DND-41 (cell line): ENCODE measurements at regions not wholly inside any gene's neighbourhood (a gene's known extent, or its start where the extent isn't known, plus 50 kb on each side); places are given as distances from the start of the nearest gene placed in this dataset.

ENCODE experiments used
- ATAC-seq: fragments of 200-7000 bp; cut with Tn5 transposase; 3 replicates; pipeline ENCODE4 v1.9.1; 2021; ENCODE audit warnings: low read depth; ENCODE audit not compliant: insufficient read depth
- DNase-seq: peaks from one replicate; pipeline ENCODE4 v3.0.0-alpha.2; 2020
- H2AFZ ChIP-seq: 2 replicates; pipeline ENCODE4 v1.6.0; 2012; ENCODE audit warnings: low read depth, low read length
- H3K27ac ChIP-seq: 2 replicates; pipeline ENCODE4 v1.5.1; 2012; ENCODE audit warnings: low read length, inconsistent platforms
- H3K27me3 ChIP-seq: fragments of 200-600 bp; sonication (generic); 2 replicates; pipeline ENCODE4 v1.6.0; 2012; ENCODE audit warnings: low read length, mild to moderate bottlenecking, inconsistent platforms; ENCODE audit not compliant: insufficient read depth, poor library complexity
- H3K36me3 ChIP-seq: 2 replicates; pipeline ENCODE4 v1.5.1; 2012; ENCODE audit warnings: low read length, inconsistent platforms; ENCODE audit not compliant: insufficient read depth
- H3K4me1 ChIP-seq: 2 replicates; pipeline ENCODE4 v1.5.1; 2012; ENCODE audit warnings: mild to moderate bottlenecking, low read length; ENCODE audit not compliant: insufficient read depth
- H3K4me2 ChIP-seq: 2 replicates; pipeline ENCODE4 v1.6.0; 2012; ENCODE audit warnings: mild to moderate bottlenecking, moderate library complexity, low read length, inconsistent platforms; ENCODE audit not compliant: insufficient read depth
- H3K4me3 ChIP-seq, 2 experiments: fragments of 200-600 bp in 1 of 2; shearing (Covaris generic) in 1 of 2; 2 replicates each; pipeline ENCODE4 v1.5.1; 2012 to 2016; ENCODE audit warnings: inconsistent platforms in 2 of 2, low read length in 2 of 2, mild to moderate bottlenecking in 2 of 2, low read depth in 1 of 2, moderate library complexity in 1 of 2
- H3K79me2 ChIP-seq: 2 replicates; pipeline ENCODE4 v1.6.0; 2012; ENCODE audit warnings: low read length, inconsistent platforms; ENCODE audit not compliant: insufficient read depth
- H3K9ac ChIP-seq: 2 replicates; pipeline ENCODE4 v1.6.0; 2012; ENCODE audit warnings: low read depth, mild to moderate bottlenecking, inconsistent platforms, low read length, moderate library complexity
- H3K9me3 ChIP-seq: 2 replicates; pipeline ENCODE4 v1.5.1; 2012; ENCODE audit warnings: low read length, moderate library complexity, mild to moderate bottlenecking, inconsistent platforms; ENCODE audit not compliant: insufficient read depth, severe bottlenecking
- H4K20me1 ChIP-seq: 2 replicates; pipeline ENCODE4 v1.6.0; 2012; ENCODE audit warnings: low read length; ENCODE audit not compliant: insufficient read depth
- EZH2 ChIP-seq: IDR thresholded peaks from 3 replicates; pipeline ENCODE4 v1.6.1; 2012; ENCODE audit warnings: borderline replicate concordance, low read depth, mild to moderate bottlenecking, moderate library complexity, low read length, inconsistent platforms; ENCODE audit not compliant: severe bottlenecking
- TF ChIP-seq, protein P1 (sequence below): IDR thresholded peaks from 2 replicates; pipeline ENCODE4 v1.5.1; 2012; ENCODE audit warnings: borderline replicate concordance, low read length, moderate library complexity, mild to moderate bottlenecking; ENCODE audit not compliant: poor library complexity, severe bottlenecking; ENCODE audit errors: extremely low read depth

DNA sequence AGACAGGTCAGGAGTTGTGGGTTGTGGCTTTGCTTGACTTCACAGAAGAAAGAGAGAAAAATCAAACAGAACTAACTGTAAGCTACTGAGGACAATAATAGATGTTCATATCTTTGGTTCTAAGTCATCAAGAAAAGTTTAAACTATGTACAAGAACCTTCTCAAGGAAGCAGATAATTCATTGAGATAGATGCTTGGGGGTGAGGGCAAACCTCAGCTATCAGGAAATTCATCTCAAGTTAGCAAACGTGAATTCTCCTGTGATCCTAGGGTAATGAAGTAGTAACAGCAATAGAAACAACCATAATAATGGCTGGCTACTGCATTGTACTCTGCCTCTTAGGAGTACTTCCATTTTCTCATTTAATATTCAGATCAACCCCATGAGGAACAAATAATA is 506.2 kb downstream of the PLPP3 start:
- ATAC-seq (no peak), DNase-seq (no peak)
- no peak overlapping the region for H3K9ac ChIP-seq
- H3K4me2 ChIP-seq = no peak overlapping the region
- H3K27me3 ChIP-seq = no peaks in the 10 kb centered on the region
- H4K20me1 ChIP-seq = no peaks in the 10 kb centered on the region
- no peaks in the 10 kb centered on the region for H3K79me2 ChIP-seq
- H3K4me3 ChIP-seq = no peak overlapping the region
- TF ChIP-seq, protein P1, sequence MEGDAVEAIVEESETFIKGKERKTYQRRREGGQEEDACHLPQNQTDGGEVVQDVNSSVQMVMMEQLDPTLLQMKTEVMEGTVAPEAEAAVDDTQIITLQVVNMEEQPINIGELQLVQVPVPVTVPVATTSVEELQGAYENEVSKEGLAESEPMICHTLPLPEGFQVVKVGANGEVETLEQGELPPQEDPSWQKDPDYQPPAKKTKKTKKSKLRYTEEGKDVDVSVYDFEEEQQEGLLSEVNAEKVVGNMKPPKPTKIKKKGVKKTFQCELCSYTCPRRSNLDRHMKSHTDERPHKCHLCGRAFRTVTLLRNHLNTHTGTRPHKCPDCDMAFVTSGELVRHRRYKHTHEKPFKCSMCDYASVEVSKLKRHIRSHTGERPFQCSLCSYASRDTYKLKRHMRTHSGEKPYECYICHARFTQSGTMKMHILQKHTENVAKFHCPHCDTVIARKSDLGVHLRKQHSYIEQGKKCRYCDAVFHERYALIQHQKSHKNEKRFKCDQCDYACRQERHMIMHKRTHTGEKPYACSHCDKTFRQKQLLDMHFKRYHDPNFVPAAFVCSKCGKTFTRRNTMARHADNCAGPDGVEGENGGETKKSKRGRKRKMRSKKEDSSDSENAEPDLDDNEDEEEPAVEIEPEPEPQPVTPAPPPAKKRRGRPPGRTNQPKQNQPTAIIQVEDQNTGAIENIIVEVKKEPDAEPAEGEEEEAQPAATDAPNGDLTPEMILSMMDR = no peak
- no peak for TF ChIP-seq EZH2
- no peak overlapping the region for H3K27ac ChIP-seq
- no peaks in the 10 kb centered on the region for H3K4me1 ChIP-seq
- H2AFZ ChIP-seq = no peak overlapping the region
- no peaks in the 10 kb centered on the region for H3K9me3 ChIP-seq
- H3K36me3 ChIP-seq = no peaks in the 10 kb centered on the region

DNA sequence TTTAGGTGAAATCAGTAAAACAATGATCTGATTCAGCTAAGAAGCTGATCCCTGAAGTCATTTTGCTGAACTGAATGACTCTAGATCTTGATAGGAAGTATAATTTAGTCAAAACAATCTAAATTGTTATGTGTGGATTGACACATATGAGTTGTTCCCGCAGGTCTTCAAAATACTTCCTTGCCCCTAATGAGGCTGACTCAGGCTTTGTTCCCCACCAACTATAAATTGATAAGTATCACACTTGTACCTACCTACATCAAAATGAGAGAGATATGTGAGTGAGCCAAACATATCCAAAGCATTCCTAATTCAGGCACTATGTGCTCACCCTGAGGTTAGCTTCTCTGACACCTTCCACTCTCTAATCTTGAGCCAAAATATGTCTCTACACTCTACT is 507.1 kb downstream of the PLPP3 start:
- no peaks in the 10 kb centered on the region for H3K9me3 ChIP-seq
- H2AFZ ChIP-seq = no peak overlapping the region
- H3K27me3 ChIP-seq = no peaks in the 10 kb centered on the region
- no peaks in the 10 kb centered on the region for H4K20me1 ChIP-seq
- no peak for DNase-seq
- no peaks in the 10 kb centered on the region for H3K4me1 ChIP-seq
- H3K4me3 ChIP-seq = no peak overlapping the region
- no peak overlapping the region for H3K4me2 ChIP-seq
- H3K36me3 ChIP-seq = no peaks in the 10 kb centered on the region
- H3K79me2 ChIP-seq = no peaks in the 10 kb centered on the region
- no peak overlapping the region for H3K27ac ChIP-seq
- ATAC-seq = no peak
- H3K9ac ChIP-seq = no peak overlapping the region
- TF ChIP-seq, protein P1 = no peak
- TF ChIP-seq EZH2 = no peak

DNA sequence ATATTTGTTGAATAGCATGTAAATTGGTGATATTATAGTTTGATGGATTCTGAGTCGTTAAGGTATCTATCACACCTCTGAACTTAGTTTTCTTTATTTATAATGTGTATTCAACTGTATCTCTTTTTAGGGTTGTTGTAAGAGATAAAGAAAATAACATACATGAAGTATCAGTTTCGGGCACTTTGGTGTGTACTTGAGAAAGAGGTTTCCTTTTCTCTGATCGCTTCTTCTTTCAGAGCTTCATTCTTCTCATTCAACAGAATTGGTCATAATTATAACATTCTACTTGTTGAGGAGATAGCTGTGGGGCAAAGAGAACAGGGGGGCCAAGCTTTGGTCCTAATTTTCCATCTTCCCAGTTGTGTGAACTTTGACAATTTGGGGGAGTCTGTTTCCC is 508.0 kb downstream of the PLPP3 start:
- H3K4me3 ChIP-seq = no peak overlapping the region
- H3K27ac ChIP-seq = no peak overlapping the region
- no peak overlapping the region for H2AFZ ChIP-seq
- no peak overlapping the region for H3K9ac ChIP-seq
- no peak for DNase-seq
- H3K27me3 ChIP-seq = no peaks in the 10 kb centered on the region
- no peaks in the 10 kb centered on the region for H3K79me2 ChIP-seq
- no peak for ATAC-seq
- no peak for TF ChIP-seq EZH2
- TF ChIP-seq, protein P1 = no peak
- H3K36me3 ChIP-seq = no peaks in the 10 kb centered on the region
- H3K4me1 ChIP-seq = no peaks in the 10 kb centered on the region
- H4K20me1 ChIP-seq = no peaks in the 10 kb centered on the region
- H3K9me3 ChIP-seq = no peaks in the 10 kb centered on the region
- H3K4me2 ChIP-seq = no peak overlapping the region

DNA sequence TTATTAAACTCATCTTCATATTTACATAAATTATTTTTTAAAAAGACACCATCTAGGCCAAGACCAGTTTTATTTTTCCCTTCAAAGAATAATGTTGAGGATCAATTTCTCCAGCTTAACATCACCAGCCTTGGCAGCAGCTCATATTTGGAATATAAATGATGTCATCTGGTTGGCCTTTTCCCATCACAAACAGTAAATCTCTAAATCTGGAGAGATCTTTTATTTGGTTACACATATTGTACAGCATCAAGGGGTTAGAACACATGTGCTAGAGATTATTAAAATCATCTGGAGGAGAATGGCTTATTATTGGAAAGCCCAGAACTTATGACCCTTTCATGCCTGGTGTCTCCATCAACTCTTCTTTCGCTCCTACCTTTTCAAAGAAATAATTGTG is 508.8 kb downstream of the PLPP3 start:
- TF ChIP-seq, protein P1 = no peak
- TF ChIP-seq EZH2 = no peak
- Histone ChIP-seq H3K27ac (no peak overlapping the region), H3K4me1 (no peaks in the 10 kb centered on the region), H3K4me3 (no peak overlapping the region), H3K27me3 (no peaks in the 10 kb centered on the region), H3K9ac (no peak overlapping the region), H3K9me3 (no peaks in the 10 kb centered on the region), H2AFZ (no peak overlapping the region), H3K79me2 (no peaks in the 10 kb centered on the region), H3K36me3 (no peaks in the 10 kb centered on the region), H4K20me1 (no peaks in the 10 kb centered on the region), H3K4me2 (no peak overlapping the region)
- ATAC-seq = no peak
- DNase-seq = no peak
